Stomach (tissue), 4 donors: ENCODE measurements at regions not wholly inside any gene's neighbourhood (a gene's known extent, or its start where the extent isn't known, plus 50 kb on each side); places are given as distances from the start of the nearest gene placed in this dataset.

Experiments
- CTCF ChIP-seq, 7 experiments: fragments of 450-650 bp in 4 of 7; fragments of 200-600 bp in 3 of 7; sonication (generic) in 3 of 7; IDR thresholded peaks; one replicate each; pipeline ENCODE4 v1.5.1; 2016 to 2019; ENCODE audit warnings: antibody characterized with exemption in 7 of 7, control low read depth in 2 of 7, mild to moderate bottlenecking in 1 of 7
- EP300 ChIP-seq: sonication (generic); formaldehyde crosslinking; IDR thresholded peaks from one replicate; pipeline ENCODE4 v1.6.1; 2017; ENCODE audit warnings: antibody characterized with exemption
- POLR2A ChIP-seq, 4 donors: fragments of 450-650 bp; IDR thresholded peaks; one replicate each; pipeline ENCODE4 v1.6.1; 2016; ENCODE audit warnings: antibody characterized with exemption in 4 of 4, control low read depth in 2 of 4, mild to moderate bottlenecking in 1 of 4, moderate library complexity in 1 of 4
- POLR2AphosphoS5 ChIP-seq, 3 donors: sonication (generic); formaldehyde crosslinking; IDR thresholded peaks; one replicate each; pipeline ENCODE4 v1.6.1; 2016; ENCODE audit warnings: antibody characterized with exemption in 3 of 3

DNA sequence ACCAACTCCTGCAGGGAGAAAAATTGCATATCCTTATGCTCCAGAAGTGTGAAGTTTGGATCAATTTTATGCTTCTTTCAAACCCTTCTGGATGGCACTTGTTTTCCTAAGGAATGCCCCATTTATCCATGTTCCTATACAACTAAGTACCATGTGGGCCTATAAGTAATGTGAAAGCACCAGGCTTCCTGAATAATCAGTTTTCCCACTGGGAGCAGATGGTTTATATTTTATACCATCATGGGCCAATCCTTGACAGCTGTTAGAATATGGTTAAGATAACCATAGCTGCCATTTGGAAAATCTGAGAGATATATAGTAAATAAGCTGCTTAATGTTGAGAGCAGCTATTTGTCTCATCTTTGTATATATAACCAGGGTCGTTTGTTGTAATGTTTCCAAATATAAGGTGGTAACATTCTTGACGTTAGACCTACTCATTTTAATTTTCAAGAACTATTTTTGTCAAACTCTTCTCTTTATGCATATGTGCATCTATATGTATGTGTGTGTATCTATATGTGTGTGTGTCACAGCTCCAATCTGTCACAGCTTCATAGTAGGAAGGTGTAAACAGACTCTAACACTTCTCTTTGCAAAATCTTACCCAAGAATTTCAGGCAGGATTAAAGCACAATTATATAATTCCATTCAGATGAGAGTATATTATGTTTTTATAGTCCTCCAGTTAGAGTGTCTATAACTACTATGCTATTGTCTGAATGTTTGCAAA lies 458.7 kb upstream of the GCFC2 start:
- TF ChIP-seq POLR2AphosphoS5 (IDR thresholded peaks at IDR 0.05) (no peak), CTCF (IDR thresholded peaks at IDR 0.05) (no peak), EP300 (no peak), POLR2A (IDR thresholded peaks at IDR 0.05) (no peak)
